Glutamatergic neuron (in vitro differentiated cells): ENCODE measurements at regions not wholly inside any gene's neighbourhood (a gene's known extent, or its start where the extent isn't known, plus 50 kb on each side); places are given as distances from the start of the nearest gene placed in this dataset.
A peak's percentile ranks its signal among the peaks of the same experiment; 100 is the strongest.

Experiments
- DNase-seq: peaks from one replicate; pipeline ENCODE4 v3.0.0; 2022
- H3K27ac Mint-ChIP-seq: one replicate; pipeline ENCODE4 v1.8.0; 2020; ENCODE audit warnings: mild to moderate bottlenecking, mixed read lengths, inconsistent platforms; ENCODE audit not compliant: unreplicated experiment
- H3K27me3 Mint-ChIP-seq: one replicate; pipeline ENCODE4 v1.8.0; 2020; ENCODE audit warnings: mild to moderate bottlenecking, moderate library complexity, mixed read lengths, inconsistent platforms; ENCODE audit not compliant: unreplicated experiment
- H3K36me3 Mint-ChIP-seq: one replicate; pipeline ENCODE4 v1.8.0; 2020; ENCODE audit warnings: mild to moderate bottlenecking, mixed read lengths, inconsistent platforms; ENCODE audit not compliant: unreplicated experiment
- H3K4me1 Mint-ChIP-seq: one replicate; pipeline ENCODE4 v1.8.0; 2020; ENCODE audit warnings: mild to moderate bottlenecking, low read depth, mixed read lengths, inconsistent platforms; ENCODE audit not compliant: unreplicated experiment
- H3K4me3 Mint-ChIP-seq: one replicate; pipeline ENCODE4 v1.8.0; 2020; ENCODE audit warnings: mild to moderate bottlenecking, mixed read lengths, inconsistent platforms; ENCODE audit not compliant: unreplicated experiment
- H3K9me3 Mint-ChIP-seq: one replicate; pipeline ENCODE4 v1.8.0; 2020; ENCODE audit warnings: mild to moderate bottlenecking, moderate library complexity, mixed read lengths, inconsistent platforms; ENCODE audit not compliant: unreplicated experiment
- TF ChIP-seq, protein P1 (sequence below): fragments of 200-600 bp; sonication (generic); IDR thresholded peaks from one replicate; pipeline ENCODE4 v1.5.0; 2021; ENCODE audit not compliant: partially characterized antibody, unreplicated experiment

DNA sequence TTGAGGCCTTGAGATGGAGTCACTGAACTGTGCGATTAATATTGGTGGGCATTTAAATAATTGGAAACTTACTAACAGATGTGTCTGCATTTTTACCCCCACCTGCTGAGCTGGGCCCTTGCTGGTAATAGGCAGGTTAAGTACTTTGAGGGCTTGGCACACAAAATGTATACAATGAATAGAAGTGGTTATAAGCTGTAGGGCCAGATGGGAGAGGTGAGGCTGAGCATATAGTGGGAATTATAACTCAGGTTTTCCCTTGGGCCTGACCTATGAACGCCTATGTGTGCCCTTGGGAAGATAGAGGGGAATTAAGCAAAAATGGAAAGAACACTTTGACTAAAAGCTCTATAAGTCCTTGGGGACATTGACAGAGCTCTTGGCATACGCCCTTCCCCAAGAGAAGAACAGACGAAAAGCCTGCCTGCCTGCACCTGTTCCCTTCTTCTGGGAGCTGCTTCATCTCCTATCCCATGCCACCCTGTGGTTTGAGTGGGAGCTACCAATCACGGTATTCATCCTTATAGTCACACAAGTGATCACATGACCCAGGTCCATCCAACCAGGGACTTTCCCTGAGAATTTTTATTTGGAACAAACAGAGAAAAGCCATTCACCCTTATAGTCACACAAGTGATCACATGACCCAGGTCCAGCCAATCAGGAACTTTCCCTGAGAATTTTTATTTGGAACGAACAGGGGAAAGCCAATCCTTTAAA is 260.7 kb upstream of the CSF3R start:
- Mint-ChIP-seq H3K27ac (no peak overlapping the region), H3K27me3 (peaks cover 2% of the 10 kb centered on the region), H3K36me3 (peaks cover 3% of the 10 kb centered on the region), H3K4me3 (no peak overlapping the region), H3K4me1 (peaks cover 9% of the 10 kb centered on the region), H3K9me3 (peaks cover 6% of the 10 kb centered on the region)
- peak; percentile 39 for DNase-seq
- TF ChIP-seq, protein P1, sequence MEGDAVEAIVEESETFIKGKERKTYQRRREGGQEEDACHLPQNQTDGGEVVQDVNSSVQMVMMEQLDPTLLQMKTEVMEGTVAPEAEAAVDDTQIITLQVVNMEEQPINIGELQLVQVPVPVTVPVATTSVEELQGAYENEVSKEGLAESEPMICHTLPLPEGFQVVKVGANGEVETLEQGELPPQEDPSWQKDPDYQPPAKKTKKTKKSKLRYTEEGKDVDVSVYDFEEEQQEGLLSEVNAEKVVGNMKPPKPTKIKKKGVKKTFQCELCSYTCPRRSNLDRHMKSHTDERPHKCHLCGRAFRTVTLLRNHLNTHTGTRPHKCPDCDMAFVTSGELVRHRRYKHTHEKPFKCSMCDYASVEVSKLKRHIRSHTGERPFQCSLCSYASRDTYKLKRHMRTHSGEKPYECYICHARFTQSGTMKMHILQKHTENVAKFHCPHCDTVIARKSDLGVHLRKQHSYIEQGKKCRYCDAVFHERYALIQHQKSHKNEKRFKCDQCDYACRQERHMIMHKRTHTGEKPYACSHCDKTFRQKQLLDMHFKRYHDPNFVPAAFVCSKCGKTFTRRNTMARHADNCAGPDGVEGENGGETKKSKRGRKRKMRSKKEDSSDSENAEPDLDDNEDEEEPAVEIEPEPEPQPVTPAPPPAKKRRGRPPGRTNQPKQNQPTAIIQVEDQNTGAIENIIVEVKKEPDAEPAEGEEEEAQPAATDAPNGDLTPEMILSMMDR = no peak

DNA sequence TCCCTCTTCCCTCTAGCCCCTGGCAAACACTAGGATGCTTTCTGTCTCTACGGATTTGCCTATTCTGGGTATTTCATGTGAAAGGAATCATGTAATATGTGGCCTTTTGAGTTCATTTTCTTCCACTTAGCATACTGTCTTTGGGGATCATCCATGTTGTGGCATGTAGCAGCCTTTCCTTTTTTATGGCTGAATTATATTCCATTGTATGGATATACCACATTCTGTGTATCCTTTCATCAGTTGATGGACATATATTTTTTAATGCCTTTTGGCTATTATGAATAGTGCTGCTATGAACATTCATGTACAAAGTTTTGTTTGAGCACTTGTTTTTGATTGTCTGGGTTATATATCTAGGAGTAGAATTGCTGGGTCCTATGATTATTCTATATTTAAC is 258.4 kb upstream of the CSF3R start:
- DNase-seq = no peak
- Mint-ChIP-seq H3K27me3 (peaks cover 3% of the 10 kb centered on the region), H3K4me3 (no peak overlapping the region), H3K9me3 (peaks cover 7% of the 10 kb centered on the region), H3K36me3 (peaks cover 3% of the 10 kb centered on the region), H3K27ac (no peak overlapping the region), H3K4me1 (peaks cover 9% of the 10 kb centered on the region)
- TF ChIP-seq, protein P1 = no peak

DNA sequence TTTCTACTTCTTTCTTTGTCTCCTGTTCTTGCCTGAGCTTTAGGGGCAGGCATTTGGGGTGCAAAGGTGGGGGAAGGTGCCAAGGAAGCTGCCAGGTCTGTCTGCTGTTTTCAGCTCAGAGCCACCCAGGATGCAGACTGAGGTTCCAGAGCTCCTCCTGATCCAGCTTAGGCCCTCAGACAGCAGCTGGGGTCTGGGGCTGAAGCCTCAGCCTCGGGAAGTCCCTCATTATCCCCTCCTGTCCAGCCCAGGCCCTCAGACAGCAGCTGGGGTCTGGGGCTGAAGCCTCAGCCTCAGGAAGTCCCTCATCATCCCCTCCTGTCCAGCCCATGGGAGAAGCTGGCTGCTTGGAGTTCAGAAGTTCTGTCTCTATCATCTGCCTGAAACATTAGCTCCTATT is 257.7 kb upstream of the CSF3R start:
- TF ChIP-seq, protein P1 = no peak
- H3K27ac Mint-ChIP-seq = no peak overlapping the region
- H3K27me3 Mint-ChIP-seq = peaks cover 3% of the 10 kb centered on the region
- peaks cover 7% of the 10 kb centered on the region for H3K9me3 Mint-ChIP-seq
- no peak for DNase-seq
- H3K4me1 Mint-ChIP-seq = peaks cover 9% of the 10 kb centered on the region
- H3K4me3 Mint-ChIP-seq = no peak overlapping the region
- H3K36me3 Mint-ChIP-seq = peaks cover 3% of the 10 kb centered on the region

DNA sequence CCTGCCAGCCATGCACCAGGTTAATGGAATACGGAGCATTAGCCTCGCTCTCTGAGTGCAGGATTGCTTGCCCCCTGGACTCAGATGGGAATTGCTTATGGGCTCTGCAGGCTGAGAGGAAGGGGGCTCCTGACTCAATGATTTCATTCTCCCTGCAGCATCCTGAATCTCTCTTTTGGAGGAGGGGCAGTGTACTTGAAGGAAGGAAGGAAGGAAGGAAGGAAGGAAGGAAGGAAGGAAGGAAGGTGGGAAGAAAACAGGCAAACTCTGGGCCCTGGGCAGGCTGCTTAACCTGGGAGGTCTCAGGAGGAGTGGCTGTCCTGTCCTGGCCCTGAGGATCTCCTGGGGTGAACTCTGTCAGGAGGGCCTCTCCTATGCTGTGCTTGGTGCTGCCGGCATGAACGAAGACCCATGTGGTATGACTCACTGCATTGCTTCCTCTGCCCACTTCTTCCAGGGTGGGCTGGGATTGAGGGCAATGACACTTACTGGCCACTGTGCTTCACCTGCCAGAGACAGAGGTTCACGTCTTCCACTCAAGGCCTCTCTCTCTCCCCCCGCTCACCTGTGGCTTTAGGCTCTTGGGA is 257.1 kb upstream of the CSF3R start:
- Mint-ChIP-seq H3K36me3 (peaks cover 6% of the 10 kb centered on the region), H3K27ac (no peak overlapping the region)

DNA sequence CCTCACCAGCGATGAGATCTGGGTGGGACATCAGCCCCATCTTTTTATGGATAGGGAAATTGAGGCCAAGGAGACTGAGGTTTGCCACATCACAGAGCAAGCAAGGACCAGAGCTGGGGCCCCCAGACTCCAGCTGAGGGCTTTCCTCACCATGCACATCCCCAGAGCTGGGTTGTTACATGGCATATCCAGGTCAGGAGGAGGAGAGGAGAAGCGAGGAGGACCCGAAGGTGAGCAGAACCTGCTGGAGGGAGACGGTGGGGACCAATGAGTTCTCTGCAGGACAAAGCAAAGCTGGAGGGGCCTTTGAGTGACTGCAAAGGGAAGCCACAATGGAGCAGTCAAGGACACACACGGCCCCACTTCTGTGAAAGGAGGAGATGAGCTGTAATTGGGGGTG is 255.5 kb upstream of the CSF3R start:
- Mint-ChIP-seq H3K27me3 (peaks cover 9% of the 10 kb centered on the region), H3K4me3 (no peak overlapping the region), H3K4me1 (peaks cover 6% of the 10 kb centered on the region), H3K36me3 (peaks cover 14% of the 10 kb centered on the region), H3K9me3 (peaks cover 9% of the 10 kb centered on the region), H3K27ac (no peak overlapping the region)
- TF ChIP-seq, protein P1 = no peak
- DNase-seq = no peak

More for the DNA sequence above, 257.1 kb upstream of the CSF3R start:
- H3K9me3 Mint-ChIP-seq = peaks cover 7% of the 10 kb centered on the region
- no peak for DNase-seq
- TF ChIP-seq, protein P1 = no peak
- no peak overlapping the region for H3K4me3 Mint-ChIP-seq
- H3K4me1 Mint-ChIP-seq = peaks cover 9% of the 10 kb centered on the region
- peaks cover 4% of the 10 kb centered on the region for H3K27me3 Mint-ChIP-seq
